ENCODE measurements at regions not wholly inside any gene's neighbourhood (a gene's known extent, or its start where the extent isn't known, plus 50 kb on each side); places are given as distances from the start of the nearest gene placed in this dataset.

DNA sequence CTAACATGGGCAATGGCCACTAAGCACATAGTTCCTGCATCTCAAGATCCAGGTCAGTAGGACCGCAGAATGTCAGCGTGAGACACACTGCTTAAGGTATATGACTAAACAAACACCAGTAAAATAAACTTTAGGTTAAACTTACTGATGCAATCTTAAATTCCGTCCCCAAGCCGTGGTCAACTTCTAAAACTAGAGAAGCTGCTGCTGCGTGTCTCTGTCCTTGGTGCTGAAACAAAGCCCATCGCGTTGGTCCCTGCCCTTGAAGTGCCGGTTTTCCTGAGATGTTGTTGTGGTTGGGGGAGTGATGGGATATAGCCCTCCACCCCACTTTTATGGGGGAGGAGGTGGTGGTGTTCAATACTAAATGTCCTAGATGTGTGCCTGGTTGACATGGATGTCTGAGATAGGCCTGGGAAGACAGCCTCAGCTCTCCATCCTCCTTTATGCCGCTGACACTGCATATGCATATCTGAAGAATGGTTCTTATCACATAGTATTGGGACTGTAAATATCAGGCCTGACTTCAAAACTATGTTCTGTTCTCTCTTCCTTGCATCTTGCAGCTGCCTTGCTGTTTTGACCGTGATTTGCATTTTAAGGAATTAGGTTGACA, 72.0 kb upstream of the KCNA3 start:
- no peak for DNase-seq (ENCODE audit: low spot score)
- TF ChIP-seq, protein P1, sequence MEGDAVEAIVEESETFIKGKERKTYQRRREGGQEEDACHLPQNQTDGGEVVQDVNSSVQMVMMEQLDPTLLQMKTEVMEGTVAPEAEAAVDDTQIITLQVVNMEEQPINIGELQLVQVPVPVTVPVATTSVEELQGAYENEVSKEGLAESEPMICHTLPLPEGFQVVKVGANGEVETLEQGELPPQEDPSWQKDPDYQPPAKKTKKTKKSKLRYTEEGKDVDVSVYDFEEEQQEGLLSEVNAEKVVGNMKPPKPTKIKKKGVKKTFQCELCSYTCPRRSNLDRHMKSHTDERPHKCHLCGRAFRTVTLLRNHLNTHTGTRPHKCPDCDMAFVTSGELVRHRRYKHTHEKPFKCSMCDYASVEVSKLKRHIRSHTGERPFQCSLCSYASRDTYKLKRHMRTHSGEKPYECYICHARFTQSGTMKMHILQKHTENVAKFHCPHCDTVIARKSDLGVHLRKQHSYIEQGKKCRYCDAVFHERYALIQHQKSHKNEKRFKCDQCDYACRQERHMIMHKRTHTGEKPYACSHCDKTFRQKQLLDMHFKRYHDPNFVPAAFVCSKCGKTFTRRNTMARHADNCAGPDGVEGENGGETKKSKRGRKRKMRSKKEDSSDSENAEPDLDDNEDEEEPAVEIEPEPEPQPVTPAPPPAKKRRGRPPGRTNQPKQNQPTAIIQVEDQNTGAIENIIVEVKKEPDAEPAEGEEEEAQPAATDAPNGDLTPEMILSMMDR (IDR thresholded peaks at IDR 0.05) = no peak
- no peak for ATAC-seq (ENCODE audit: low FRiP score)

DNA sequence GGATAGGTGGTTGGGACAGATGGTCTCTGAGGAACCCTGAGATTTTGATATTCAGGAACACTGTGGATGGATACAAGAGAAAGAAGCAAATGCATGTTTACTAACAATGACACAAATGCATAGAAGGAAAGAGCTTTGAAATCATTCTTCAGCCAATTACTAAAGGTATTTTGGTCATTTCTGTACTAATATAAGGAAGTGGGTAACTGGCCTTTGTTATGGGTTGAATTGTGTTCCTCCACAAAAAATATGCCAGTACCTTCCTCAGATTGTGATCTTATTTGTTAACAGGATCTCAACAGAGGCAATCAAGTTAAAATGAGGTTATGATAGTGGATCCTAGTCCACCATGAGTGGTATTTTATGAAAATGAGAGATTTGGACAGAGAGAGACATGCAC, 68.7 kb upstream of the KCNA3 start:
- TF ChIP-seq, protein P1 (IDR thresholded peaks at IDR 0.05) = no peak
- ATAC-seq (ENCODE audit: low FRiP score) (no peak), DNase-seq (ENCODE audit: low spot score) (no peak)

DNA sequence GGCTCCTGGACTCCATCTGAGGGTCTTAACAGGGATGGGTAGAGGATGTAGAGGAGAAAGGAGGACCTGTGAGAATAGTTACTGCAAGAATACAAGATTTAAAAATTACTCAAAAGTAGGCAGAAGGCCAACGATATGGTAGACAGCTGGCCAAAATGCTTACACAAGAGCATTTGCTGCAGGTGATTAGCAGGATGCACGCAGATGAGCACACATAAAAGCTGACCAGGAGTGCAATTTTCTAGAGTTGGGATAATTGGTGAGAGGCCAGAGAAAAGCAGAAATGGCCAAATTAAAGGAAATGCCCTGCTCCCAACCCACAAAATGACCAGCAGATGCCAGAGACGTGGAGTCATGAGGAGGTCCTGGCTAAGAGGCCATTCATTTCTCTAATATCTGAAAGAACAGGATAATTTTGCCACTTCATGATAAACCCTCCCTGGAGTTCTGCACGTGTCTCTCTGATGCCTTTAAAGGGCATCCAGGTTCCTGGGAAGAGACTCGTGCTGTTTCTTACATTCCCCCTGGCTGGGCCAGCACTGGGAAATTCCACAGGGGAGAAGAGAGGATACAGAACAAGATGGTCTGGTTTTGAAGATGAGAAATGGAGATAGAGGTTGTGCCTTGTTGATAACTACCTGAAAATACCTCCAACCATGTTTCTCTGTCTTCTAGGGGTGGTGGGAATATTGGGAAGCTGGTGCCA, 62.3 kb upstream of the KCNA3 start:
- ATAC-seq (ENCODE audit: low FRiP score) (no peak), DNase-seq (ENCODE audit: low spot score) (no peak)
- TF ChIP-seq, protein P1 (IDR thresholded peaks at IDR 0.05) = no peak

DNA sequence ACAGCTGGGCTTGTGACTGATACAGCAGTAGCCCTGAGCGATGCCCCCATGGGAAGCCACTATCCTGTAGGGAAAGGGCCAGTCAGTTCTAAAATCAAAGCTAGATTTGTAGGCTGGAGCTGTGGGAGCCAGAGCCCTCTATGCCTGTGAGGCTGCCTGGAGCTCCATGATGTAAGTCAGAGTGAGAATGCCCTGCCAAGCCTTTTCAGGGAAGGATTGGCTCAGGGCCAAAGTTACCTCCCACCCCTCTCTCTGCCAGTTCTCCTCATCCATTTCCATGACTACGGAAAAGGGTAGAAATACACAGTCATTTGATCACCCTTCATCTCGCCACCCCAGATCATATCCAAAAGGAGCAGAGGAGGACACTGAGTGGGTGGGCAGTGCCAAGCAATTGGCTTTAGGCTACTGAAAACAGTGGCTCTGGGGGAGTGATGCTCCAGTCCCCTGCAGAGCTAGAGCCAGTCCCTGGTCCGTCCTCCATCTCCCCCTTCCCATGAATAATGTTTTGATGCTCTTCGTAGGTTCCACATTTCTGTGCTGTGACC, 59.5 kb upstream of the KCNA3 start:
- ATAC-seq (ENCODE audit: low FRiP score) = no peak
- TF ChIP-seq, protein P1 (IDR thresholded peaks at IDR 0.05) = no peak
- no peak for DNase-seq (ENCODE audit: low spot score)

DNA sequence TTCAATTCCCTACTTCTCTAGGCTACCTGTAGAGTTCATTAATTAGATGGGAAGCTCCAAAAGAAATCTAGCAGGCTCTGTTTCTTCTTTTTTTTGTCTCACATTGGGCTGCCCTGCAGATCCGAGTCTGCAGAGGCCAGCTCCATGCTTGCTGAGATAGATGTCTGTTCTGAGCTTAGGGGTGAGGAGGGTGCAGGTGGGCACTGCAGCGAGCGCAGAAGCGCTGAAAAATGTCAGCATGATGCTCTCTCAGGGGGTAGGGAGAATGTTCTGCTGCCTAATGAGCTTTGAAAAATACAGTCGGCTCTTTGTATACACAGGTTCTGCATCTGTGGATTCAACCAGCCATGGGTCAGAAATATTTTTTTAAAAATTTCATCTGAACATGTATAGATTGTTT, 56.8 kb upstream of the KCNA3 start:
- DNase-seq (ENCODE audit: low spot score) = no peak
- ATAC-seq (ENCODE audit: low FRiP score) = no peak
- TF ChIP-seq, protein P1 (IDR thresholded peaks at IDR 0.05) = no peak

DNA sequence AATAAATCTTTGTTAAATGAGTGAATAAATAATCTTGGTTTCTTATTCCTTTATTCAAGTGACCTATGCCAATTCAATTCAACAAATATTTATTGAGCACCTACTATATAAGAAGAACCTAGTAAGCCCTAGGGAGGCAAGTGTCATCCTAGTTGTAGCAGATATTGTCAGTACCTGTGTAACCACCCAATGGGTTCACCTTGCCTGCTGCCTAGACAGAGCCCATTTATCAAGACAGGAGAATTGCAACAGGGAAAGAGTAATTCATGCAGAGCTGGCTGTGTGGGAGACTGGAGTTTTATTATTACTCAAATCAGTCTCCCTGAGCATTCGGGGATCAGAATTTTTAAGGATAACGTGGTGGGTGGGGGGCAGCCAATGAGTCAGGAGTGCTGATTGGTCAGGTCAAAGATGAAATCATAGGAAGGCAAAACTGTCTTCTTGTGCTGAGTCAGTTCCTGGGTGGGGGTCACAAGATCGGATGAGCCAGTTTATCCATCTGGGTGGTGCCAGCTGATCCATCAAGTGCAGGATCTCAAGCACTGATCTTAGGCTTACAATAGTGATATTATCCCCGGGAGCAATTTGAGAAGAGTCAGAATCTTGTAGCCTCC, 53.8 kb upstream of the KCNA3 start:
- ATAC-seq (ENCODE audit: low FRiP score) = no peak
- no peak for DNase-seq (ENCODE audit: low spot score)
- TF ChIP-seq, protein P1 (IDR thresholded peaks at IDR 0.05) = no peak

All from omental fat pad (tissue), 3 donors.